ENCODE measurements at regions not wholly inside any gene's neighbourhood (a gene's known extent, or its start where the extent isn't known, plus 50 kb on each side); places are given as distances from the start of the nearest gene placed in this dataset.
"Not testable (repeated sequence)": the region's sequence is repeated elsewhere in the genome, so short reads cannot be mapped to it uniquely, and the experiment has no call there.

DNA sequence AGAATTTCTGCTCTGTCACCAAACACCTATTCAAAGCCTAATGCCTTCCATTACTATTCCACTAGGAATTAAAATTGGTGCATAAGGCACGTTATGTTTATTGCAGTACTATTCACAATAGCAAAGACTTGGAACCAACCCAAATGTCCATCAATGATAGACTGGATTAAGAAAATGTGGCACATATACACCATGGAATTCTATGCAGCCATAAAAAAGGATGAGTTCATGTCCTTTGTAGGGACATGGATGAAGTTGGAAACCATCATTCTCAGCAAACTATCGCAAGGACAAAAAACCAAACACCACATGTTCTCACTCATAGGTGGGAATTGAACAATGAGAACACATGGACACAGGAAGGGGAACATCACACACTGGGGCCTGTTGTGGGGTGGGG is 902.1 kb downstream of the UQCRFS1 start:
- H3K36me3 Mint-ChIP-seq (ENCODE audit: low read depth); intact Hi-C loops (cut with micrococcal nuclease); DNase-seq (ENCODE audit: low spot score); H3K4me3 Mint-ChIP-seq (ENCODE audit: low read depth); H3K9me3 Mint-ChIP-seq; H3K4me1 Mint-ChIP-seq (ENCODE audit: low read depth); H3K27me3 Mint-ChIP-seq (ENCODE audit: low read depth); H3K27ac Mint-ChIP-seq: not testable (repeated sequence)

DNA sequence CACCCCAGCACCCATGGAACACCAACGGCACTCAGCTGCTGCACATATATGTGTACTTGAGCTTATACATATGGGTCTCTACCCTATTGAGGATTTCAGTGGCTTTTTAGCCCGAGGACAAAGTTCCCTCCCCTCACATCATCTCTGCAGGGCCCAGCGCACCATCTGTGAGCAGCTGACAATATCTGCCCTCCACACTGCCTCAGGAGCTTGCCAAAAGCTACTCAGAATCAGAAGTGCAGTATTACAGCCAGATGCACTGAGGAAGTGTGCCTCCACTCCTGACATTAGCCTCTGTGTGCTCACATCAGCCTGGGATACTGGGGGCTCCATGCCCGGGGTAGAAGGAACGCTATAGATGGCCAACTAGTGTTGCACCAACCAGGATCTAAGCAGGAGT is 903.9 kb downstream of the UQCRFS1 start:
- Mint-ChIP-seq H3K36me3 (ENCODE audit: low read depth) (no peaks in the 10 kb centered on the region), H3K27ac (no peak overlapping the region), H3K27me3 (ENCODE audit: low read depth) (no peaks in the 10 kb centered on the region), H3K4me3 (ENCODE audit: low read depth) (no peak overlapping the region), H3K4me1 (ENCODE audit: low read depth) (no peaks in the 10 kb centered on the region), H3K9me3 (no peaks in the 10 kb centered on the region)
- DNase-seq (ENCODE audit: low spot score), result no peak
- intact Hi-C loops (cut with micrococcal nuclease), result no loop called here

GRCh38 chr19:28307963-28308362 is 905.0 kb downstream of the UQCRFS1 start:
- H3K27ac Mint-ChIP-seq, result no peak overlapping the region
- H3K4me3 Mint-ChIP-seq (ENCODE audit: low read depth), result no peak overlapping the region
- no peaks in the 10 kb centered on the region for H3K4me1 Mint-ChIP-seq (ENCODE audit: low read depth)
- no peak for DNase-seq (ENCODE audit: low spot score)
- no peaks in the 10 kb centered on the region for H3K9me3 Mint-ChIP-seq
- intact Hi-C loops (cut with micrococcal nuclease), result no loop called here
- no peaks in the 10 kb centered on the region for H3K36me3 Mint-ChIP-seq (ENCODE audit: low read depth)
- H3K27me3 Mint-ChIP-seq (ENCODE audit: low read depth), result no peaks in the 10 kb centered on the region

DNA sequence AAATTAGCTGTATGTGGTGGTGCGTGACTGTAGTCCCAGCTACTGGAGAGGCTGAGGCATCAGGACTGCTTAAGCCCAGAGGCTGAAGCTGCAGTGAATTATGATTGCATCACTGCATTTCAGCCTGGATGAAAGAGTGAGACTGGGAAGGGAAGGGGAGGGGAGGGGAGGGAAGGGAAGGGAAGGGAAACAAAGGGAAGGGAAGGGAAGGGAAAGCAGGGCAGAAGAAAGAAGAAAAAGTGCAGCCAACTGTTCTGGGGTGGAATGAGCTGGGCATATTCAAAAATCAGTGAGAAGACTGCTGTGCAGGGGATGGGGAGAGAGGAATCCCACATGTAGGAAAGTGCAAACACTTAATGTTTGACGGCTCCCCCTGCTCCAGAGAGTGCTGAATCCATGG is 905.5 kb downstream of the UQCRFS1 start:
- H3K4me1 Mint-ChIP-seq (ENCODE audit: low read depth), result no peaks in the 10 kb centered on the region
- no peak overlapping the region for H3K4me3 Mint-ChIP-seq (ENCODE audit: low read depth)
- H3K9me3 Mint-ChIP-seq, result no peaks in the 10 kb centered on the region
- no peaks in the 10 kb centered on the region for H3K36me3 Mint-ChIP-seq (ENCODE audit: low read depth)
- no peak for DNase-seq (ENCODE audit: low spot score)
- intact Hi-C loops (cut with micrococcal nuclease), result no loop called here
- no peak overlapping the region for H3K27ac Mint-ChIP-seq
- no peaks in the 10 kb centered on the region for H3K27me3 Mint-ChIP-seq (ENCODE audit: low read depth)

DNA sequence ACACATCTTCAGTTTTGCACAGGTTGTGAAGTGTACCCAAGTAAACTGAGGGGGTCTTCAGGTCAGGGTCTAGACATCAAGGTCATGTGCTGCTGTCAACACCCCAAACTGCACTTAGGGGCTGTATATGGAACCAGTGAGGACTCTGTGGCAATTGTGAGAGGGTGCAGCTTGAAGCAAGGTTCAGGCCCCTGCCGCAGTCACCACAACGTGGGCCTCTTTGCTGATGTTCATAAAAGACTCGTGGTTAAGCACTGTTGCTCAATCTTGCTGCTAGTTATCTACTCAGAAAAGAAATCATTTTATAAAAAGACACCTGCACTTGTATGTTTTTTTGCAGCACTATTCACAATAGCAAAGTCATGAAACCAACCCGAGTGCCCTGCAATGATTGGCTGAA is 907.4 kb downstream of the UQCRFS1 start:
- Mint-ChIP-seq H3K4me1 (ENCODE audit: low read depth) (no peaks in the 10 kb centered on the region), H3K36me3 (ENCODE audit: low read depth) (no peaks in the 10 kb centered on the region), H3K9me3 (no peaks in the 10 kb centered on the region), H3K27ac (no peak overlapping the region), H3K27me3 (ENCODE audit: low read depth) (no peaks in the 10 kb centered on the region), H3K4me3 (ENCODE audit: low read depth) (no peak overlapping the region)
- intact Hi-C loops (cut with micrococcal nuclease), result no loop called here
- no peak for DNase-seq (ENCODE audit: low spot score)

DNA sequence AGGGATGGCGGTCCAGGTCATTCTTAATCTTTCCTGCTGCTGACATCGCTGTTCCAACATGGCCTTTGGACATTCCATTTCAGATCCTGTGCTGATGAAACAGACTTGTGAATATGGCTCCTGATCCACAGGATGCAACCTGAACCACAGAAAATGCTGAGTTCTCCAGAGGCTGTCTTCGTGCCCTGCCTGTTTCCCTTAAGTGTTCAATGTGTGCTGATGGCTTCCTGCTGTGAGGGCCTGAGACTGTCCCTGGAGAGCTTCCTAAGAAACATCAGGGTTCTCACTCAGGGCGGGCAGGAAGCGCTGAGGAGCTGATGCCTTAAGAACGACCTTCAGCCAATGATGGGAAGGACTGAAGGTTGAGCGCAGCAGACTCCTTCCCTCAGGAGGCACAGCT is 909.4 kb downstream of the UQCRFS1 start:
- intact Hi-C loops (cut with micrococcal nuclease), result no loop called here
- no peaks in the 10 kb centered on the region for H3K9me3 Mint-ChIP-seq
- no peak for DNase-seq (ENCODE audit: low spot score)
- H3K27ac Mint-ChIP-seq, result no peak overlapping the region
- no peak overlapping the region for H3K4me3 Mint-ChIP-seq (ENCODE audit: low read depth)
- H3K36me3 Mint-ChIP-seq (ENCODE audit: low read depth), result no peaks in the 10 kb centered on the region
- no peaks in the 10 kb centered on the region for H3K4me1 Mint-ChIP-seq (ENCODE audit: low read depth)
- H3K27me3 Mint-ChIP-seq (ENCODE audit: low read depth), result no peaks in the 10 kb centered on the region

GRCh38 chr19:28301961-28302360 is 911.0 kb downstream of the UQCRFS1 start:
- Mint-ChIP-seq H3K4me3 (ENCODE audit: low read depth) (no peak overlapping the region), H3K9me3 (no peaks in the 10 kb centered on the region), H3K36me3 (ENCODE audit: low read depth) (no peaks in the 10 kb centered on the region), H3K27me3 (ENCODE audit: low read depth) (no peaks in the 10 kb centered on the region), H3K4me1 (ENCODE audit: low read depth) (no peaks in the 10 kb centered on the region), H3K27ac (no peak overlapping the region)
- DNase-seq (ENCODE audit: low spot score), result no peak
- intact Hi-C loops (cut with micrococcal nuclease), result no loop called here

- Mint-ChIP-seq H3K9me3 (no peaks in the 10 kb centered on the region), H3K27me3 (ENCODE audit: low read depth) (no peaks in the 10 kb centered on the region), H3K4me3 (ENCODE audit: low read depth) (no peak overlapping the region), H3K27ac (no peak overlapping the region), H3K36me3 (ENCODE audit: low read depth) (no peaks in the 10 kb centered on the region), H3K4me1 (ENCODE audit: low read depth) (no peaks in the 10 kb centered on the region)
- intact Hi-C loops (cut with micrococcal nuclease), result no loop called here
- no peak for DNase-seq (ENCODE audit: low spot score)
These were observed 911.5 kb downstream of the UQCRFS1 start for GRCh38 chr19:28301463-28301862.

GRCh38 chr19:28299649-28300048 is 913.3 kb downstream of the UQCRFS1 start:
- intact Hi-C loops (cut with micrococcal nuclease), result no loop called here
- Mint-ChIP-seq H3K27ac (no peak overlapping the region), H3K4me1 (ENCODE audit: low read depth) (no peaks in the 10 kb centered on the region), H3K27me3 (ENCODE audit: low read depth) (no peaks in the 10 kb centered on the region), H3K4me3 (ENCODE audit: low read depth) (no peak overlapping the region), H3K36me3 (ENCODE audit: low read depth) (no peaks in the 10 kb centered on the region), H3K9me3 (peaks cover 4% of the 10 kb centered on the region)
- no peak for DNase-seq (ENCODE audit: low spot score)

DNA sequence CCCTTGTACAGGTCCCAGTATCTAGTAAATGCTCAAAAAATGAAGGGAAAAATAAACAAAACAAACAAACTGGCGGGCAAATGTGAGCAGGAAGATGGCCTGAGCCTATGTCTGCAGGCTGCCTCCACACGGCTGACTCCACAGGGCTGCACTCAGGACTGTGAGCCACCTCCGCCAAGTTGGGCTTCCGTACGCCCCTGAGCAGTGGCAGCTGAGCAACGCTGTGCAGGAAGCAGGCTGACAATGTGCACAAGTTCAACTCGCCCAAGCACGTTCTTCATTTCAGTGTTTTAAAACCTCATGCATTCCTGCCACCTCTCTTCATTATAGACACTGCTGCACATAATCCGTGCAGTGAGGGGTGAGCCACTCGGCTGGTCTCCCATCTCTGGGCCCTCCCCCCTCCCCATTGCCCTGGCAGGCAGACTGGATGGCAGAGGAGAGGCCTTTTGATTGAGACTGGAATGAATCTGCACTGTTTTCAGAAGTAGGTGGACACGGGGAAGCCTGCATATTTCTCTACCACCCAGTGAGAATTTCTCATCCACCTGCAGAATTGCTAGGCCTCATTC is 915.3 kb downstream of the UQCRFS1 start:
- intact Hi-C loops (cut with micrococcal nuclease), result no loop called here
- Mint-ChIP-seq H3K36me3 (ENCODE audit: low read depth) (no peaks in the 10 kb centered on the region), H3K9me3 (peaks cover 4% of the 10 kb centered on the region), H3K4me3 (ENCODE audit: low read depth) (no peak overlapping the region), H3K4me1 (ENCODE audit: low read depth) (no peaks in the 10 kb centered on the region), H3K27ac (no peak overlapping the region), H3K27me3 (ENCODE audit: low read depth) (no peaks in the 10 kb centered on the region)
- DNase-seq (ENCODE audit: low spot score), result no peak

DNA sequence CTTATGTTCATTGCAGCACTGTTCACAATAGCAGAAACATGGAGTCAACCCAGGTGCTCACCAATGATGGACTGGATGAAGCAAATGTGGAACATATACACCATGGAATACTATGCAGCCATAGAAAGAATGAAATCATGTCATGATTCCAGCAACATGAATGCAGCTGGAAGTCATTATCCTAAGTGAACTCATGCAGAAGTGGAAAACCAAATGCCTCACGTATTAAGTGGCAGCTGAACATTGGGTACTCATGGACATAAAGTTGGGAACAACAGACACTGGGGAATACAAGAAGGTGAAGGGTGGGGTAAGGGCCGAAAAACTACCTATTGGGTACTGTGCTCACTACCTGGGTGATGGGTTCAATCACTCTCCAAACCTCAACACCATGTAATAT is 915.9 kb downstream of the UQCRFS1 start:
- Mint-ChIP-seq H3K4me1 (ENCODE audit: low read depth) (no peaks in the 10 kb centered on the region), H3K27me3 (ENCODE audit: low read depth) (no peaks in the 10 kb centered on the region), H3K27ac (no peak overlapping the region), H3K36me3 (ENCODE audit: low read depth) (no peaks in the 10 kb centered on the region), H3K9me3 (peaks cover 4% of the 10 kb centered on the region), H3K4me3 (ENCODE audit: low read depth) (no peak overlapping the region)
- no peak for DNase-seq (ENCODE audit: low spot score)
- intact Hi-C loops (cut with micrococcal nuclease), result no loop called here

DNA sequence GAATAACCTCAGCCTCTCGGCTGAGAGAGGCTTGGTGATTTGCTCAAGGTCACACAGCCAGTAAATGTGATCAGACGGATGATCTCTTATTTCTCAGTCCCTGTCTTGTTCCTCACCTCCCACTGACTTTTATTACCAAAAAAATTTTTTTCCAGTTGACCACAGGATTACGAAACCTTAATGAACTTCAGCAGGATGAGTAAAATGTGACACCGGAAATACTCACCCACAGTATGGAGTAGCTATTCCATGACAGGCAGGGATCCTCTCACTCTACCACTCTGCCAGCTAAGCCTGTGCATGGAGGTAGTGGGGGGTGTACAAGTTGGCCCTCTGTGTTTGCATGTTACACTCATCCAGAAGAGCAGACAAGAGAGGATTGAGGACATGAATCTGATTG is 916.4 kb downstream of the UQCRFS1 start:
- intact Hi-C loops (cut with micrococcal nuclease), result no loop called here
- H3K4me3 Mint-ChIP-seq (ENCODE audit: low read depth), result no peak overlapping the region
- no peak for DNase-seq (ENCODE audit: low spot score)
- H3K9me3 Mint-ChIP-seq, result peaks cover 4% of the 10 kb centered on the region
- no peaks in the 10 kb centered on the region for H3K27me3 Mint-ChIP-seq (ENCODE audit: low read depth)
- no peak overlapping the region for H3K27ac Mint-ChIP-seq
- no peaks in the 10 kb centered on the region for H3K4me1 Mint-ChIP-seq (ENCODE audit: low read depth)
- no peaks in the 10 kb centered on the region for H3K36me3 Mint-ChIP-seq (ENCODE audit: low read depth)

DNA sequence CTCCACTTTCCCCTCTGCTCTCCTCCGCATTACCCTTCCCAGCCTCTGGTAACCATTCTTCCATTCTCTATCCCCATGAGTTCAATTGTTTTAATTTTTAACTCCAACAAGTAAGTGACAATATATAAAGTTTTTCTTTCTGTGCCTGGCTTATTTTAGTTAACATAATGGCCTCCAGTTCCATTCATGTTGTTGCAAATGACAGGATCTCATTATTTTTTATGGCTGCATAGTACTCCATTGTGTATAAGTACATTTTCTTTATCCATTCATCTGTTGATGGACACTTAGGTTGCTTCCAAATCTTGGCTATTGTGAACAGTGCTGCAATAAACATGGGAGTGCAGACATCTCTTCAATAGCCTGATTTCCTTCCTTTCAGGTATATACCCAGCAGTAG is 918.0 kb downstream of the UQCRFS1 start:
- not testable (repeated sequence) for H3K4me1 Mint-ChIP-seq (ENCODE audit: low read depth); DNase-seq (ENCODE audit: low spot score); H3K9me3 Mint-ChIP-seq

GRCh38 chr19:28294395-28294794 is 918.6 kb downstream of the UQCRFS1 start:
- H3K4me1 Mint-ChIP-seq (ENCODE audit: low read depth), result no peaks in the 10 kb centered on the region
- H3K9me3 Mint-ChIP-seq, result peaks cover 4% of the 10 kb centered on the region
- no peak for DNase-seq (ENCODE audit: low spot score)
- no peak overlapping the region for H3K4me3 Mint-ChIP-seq (ENCODE audit: low read depth)
- intact Hi-C loops (cut with micrococcal nuclease), result no loop called here
- no peaks in the 10 kb centered on the region for H3K36me3 Mint-ChIP-seq (ENCODE audit: low read depth)
- no peak overlapping the region for H3K27ac Mint-ChIP-seq
- H3K27me3 Mint-ChIP-seq (ENCODE audit: low read depth), result no peaks in the 10 kb centered on the region

More for the DNA sequence above, 918.0 kb downstream of the UQCRFS1 start:
- H3K36me3 Mint-ChIP-seq (ENCODE audit: low read depth); H3K27me3 Mint-ChIP-seq (ENCODE audit: low read depth); H3K27ac Mint-ChIP-seq; intact Hi-C loops (cut with micrococcal nuclease); H3K4me3 Mint-ChIP-seq (ENCODE audit: low read depth): not testable (repeated sequence)
